Omental fat pad (tissue), 3 donors: ENCODE measurements at regions not wholly inside any gene's neighbourhood (a gene's known extent, or its start where the extent isn't known, plus 50 kb on each side); places are given as distances from the start of the nearest gene placed in this dataset.

Experiments
- ATAC-seq: fragments of 150-250 bp; one replicate; pipeline ENCODE4 v1.9.1; 2016; ENCODE audit warnings: mild to moderate bottlenecking, moderate library complexity; ENCODE audit not compliant: low FRiP score
- DNase-seq: peaks from one replicate; pipeline ENCODE4 v3.0.0-alpha.2; 2019; ENCODE audit warnings: low spot score
- CTCF ChIP-seq, 3 donors: fragments of 450-650 bp; IDR thresholded peaks; one replicate each; pipeline ENCODE4 v1.5.1; 2016 to 2017; ENCODE audit warnings: antibody characterized with exemption in 3 of 3, mild to moderate bottlenecking in 3 of 3, moderate library complexity in 2 of 3

GRCh38 chr6:137982418-137983189, 115.5 kb downstream of the TNFAIP3 start:
- TF ChIP-seq CTCF (IDR thresholded peaks at IDR 0.05): no peak
- DNase-seq: no peak
- no peak for ATAC-seq

GRCh38 chr6:137983269-137983668, 116.2 kb downstream of the TNFAIP3 start:
- no peak for TF ChIP-seq CTCF (IDR thresholded peaks at IDR 0.05)
- ATAC-seq: no peak
- DNase-seq: no peak

- ATAC-seq: no peak
- no peak for DNase-seq
- TF ChIP-seq CTCF (IDR thresholded peaks at IDR 0.05): no peak
These were observed 117.6 kb downstream of the PERP start for GRCh38 chr6:137989664-137990063.

- no peak for TF ChIP-seq CTCF (IDR thresholded peaks at IDR 0.05)
- DNase-seq: no peak
- no peak for ATAC-seq
These were observed 111.8 kb downstream of the PERP start for GRCh38 chr6:137995371-137995770.

- no peak for DNase-seq
- no peak for TF ChIP-seq CTCF (IDR thresholded peaks at IDR 0.05)
- ATAC-seq: no peak
These were observed 108.7 kb downstream of the PERP start for GRCh38 chr6:137998461-137999019.

- TF ChIP-seq CTCF (IDR thresholded peaks at IDR 0.05): no peak
- ATAC-seq (no peak), DNase-seq (no peak)
These were observed 107.4 kb downstream of the PERP start for GRCh38 chr6:137999815-138000214.

GRCh38 chr6:138000941-138001340, 106.3 kb downstream of the PERP start:
- no peak for ATAC-seq
- no peak for DNase-seq
- TF ChIP-seq CTCF (IDR thresholded peaks at IDR 0.05): no peak
